Upper lobe of left lung (tissue), 6 donors: ENCODE measurements at regions not wholly inside any gene's neighbourhood (a gene's known extent, or its start where the extent isn't known, plus 50 kb on each side); places are given as distances from the start of the nearest gene placed in this dataset.

ENCODE experiments used
- ATAC-seq, 2 donors: fragments of 200-7000 bp; cut with Tn5 transposase; one replicate each; pipeline ENCODE4 v1.9.1; 2022; ENCODE audit warnings: mild to moderate bottlenecking in 2 of 2, moderate library complexity in 2 of 2; ENCODE audit not compliant: low FRiP score in 2 of 2
- DNase-seq, 2 donors: peaks; one replicate each; pipeline ENCODE4 v3.0.0-alpha.2; 2019 to 2020
- H3K27ac ChIP-seq, 4 donors: fragments of 200-600 bp; sonication (generic); one replicate each; pipeline ENCODE4 v1.5.1; 2016 to 2019
- H3K27me3 ChIP-seq, 4 donors: fragments of 200-600 bp; sonication (generic); one replicate each; pipeline ENCODE4 v1.5.1; 2017 to 2019
- H3K36me3 ChIP-seq, 4 donors: fragments of 200-600 bp; sonication (generic); one replicate each; pipeline ENCODE4 v1.5.1; 2016 to 2019
- H3K4me1 ChIP-seq, 4 donors: fragments of 200-600 bp; sonication (generic); one replicate each; pipeline ENCODE4 v1.5.1; 2018 to 2019
- H3K4me3 ChIP-seq, 4 donors: fragments of 200-600 bp; sonication (generic); one replicate each; pipeline ENCODE4 v1.5.1; 2017 to 2019; ENCODE audit warnings: mild to moderate bottlenecking in 2 of 4, moderate library complexity in 1 of 4
- H3K9me3 ChIP-seq, 4 donors: fragments of 200-600 bp; sonication (generic); one replicate each; pipeline ENCODE4 v1.5.1; 2018 to 2019
- CTCF ChIP-seq, 6 experiments: fragments of 450-650 bp in 4 of 6; fragments of 200-600 bp in 2 of 6; sonication (generic) in 2 of 6; IDR thresholded peaks; one replicate each; pipeline ENCODE4 v1.5.1; 2016 to 2019; ENCODE audit warnings: antibody characterized with exemption in 6 of 6
- EP300 ChIP-seq, 4 donors: sonication (generic); formaldehyde crosslinking; IDR thresholded peaks; one replicate each; pipeline ENCODE4 v1.5.1; 2017; ENCODE audit warnings: antibody characterized with exemption in 4 of 4, control low read depth in 2 of 4
- POLR2A ChIP-seq, 4 donors: fragments of 450-650 bp; IDR thresholded peaks; one replicate each; pipeline ENCODE4 v1.5.1; 2016 to 2017; ENCODE audit warnings: antibody characterized with exemption in 4 of 4, mild to moderate bottlenecking in 2 of 4
- POLR2AphosphoS5 ChIP-seq, 2 donors: sonication (generic); formaldehyde crosslinking; IDR thresholded peaks; one replicate each; pipeline ENCODE4 v1.5.1; 2017; ENCODE audit warnings: antibody characterized with exemption in 2 of 2
- WGBS, 2 donors: methylation state at CpG; one replicate each; pipeline ENCODE4 v1.1.5; 2017 to 2018; 5-methylcytosine and 5-hydroxymethylcytosine counted together
- donor health status: DM: no; HTN: no; CAD: no; lungs with moderate emphysema.
- donor health status: DM: no; HTN: yes; CAD: no; lungs with severe emphysema.

- no peaks in the 10 kb centered on the region for H3K36me3 ChIP-seq
- no peak overlapping the region for H3K27ac ChIP-seq
- DNase-seq: no peak
- H3K9me3 ChIP-seq: no peaks in the 10 kb centered on the region
- TF ChIP-seq CTCF (IDR thresholded peaks at IDR 0.05): no peak
- TF ChIP-seq POLR2AphosphoS5 (IDR thresholded peaks at IDR 0.05): no peak
- TF ChIP-seq EP300 (IDR thresholded peaks at IDR 0.05): no peak
- whole genome bisulfite sequencing, 2 donors: 85 to 90% methylated on average over 1 of the region's 1 CpG
- no peaks in the 10 kb centered on the region for H3K4me1 ChIP-seq
- no peak overlapping the region for H3K4me3 ChIP-seq
- ATAC-seq: no peak
- H3K27me3 ChIP-seq: no peaks in the 10 kb centered on the region
Observed at GRCh38 chr2:58922245-58922644, 681.1 kb upstream of the FANCL start.

DNA sequence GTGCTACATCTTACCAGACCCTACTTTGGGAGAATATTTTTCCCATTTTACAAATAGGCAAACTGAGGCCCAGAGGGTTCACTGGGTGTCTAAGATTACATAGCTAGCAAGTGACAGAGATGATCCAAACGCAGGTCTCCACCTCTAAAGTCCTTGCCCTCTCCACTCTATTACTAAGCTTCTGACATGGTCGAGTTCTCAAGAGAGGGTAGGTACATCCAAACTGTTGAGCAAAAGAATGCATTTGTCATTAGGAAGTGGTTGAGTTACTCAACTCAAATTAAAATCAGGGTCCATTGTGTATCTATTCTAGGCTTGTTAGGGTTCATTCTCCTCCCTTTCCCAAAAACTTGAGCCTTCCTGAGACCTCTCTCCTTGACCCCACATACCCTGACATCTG, 680.6 kb upstream of the FANCL start:
- no peaks in the 10 kb centered on the region for H3K27me3 ChIP-seq
- H3K9me3 ChIP-seq: no peaks in the 10 kb centered on the region
- H3K36me3 ChIP-seq: no peaks in the 10 kb centered on the region
- TF ChIP-seq POLR2A (IDR thresholded peaks at IDR 0.05) (no peak), EP300 (IDR thresholded peaks at IDR 0.05) (no peak)
- no peak overlapping the region for H3K4me3 ChIP-seq
- 65 to 80% methylated on average over 2 of the region's 2 CpGs for WGBS, 2 donors
- H3K27ac ChIP-seq: no peak overlapping the region
- ATAC-seq: no peak
- DNase-seq: no peak
- H3K4me1 ChIP-seq: no peaks in the 10 kb centered on the region

- no peaks in the 10 kb centered on the region for H3K27me3 ChIP-seq
- no peak overlapping the region for H3K4me3 ChIP-seq
- no peak for ATAC-seq
- 100% methylated on average over 2 of the region's 2 CpGs; no CpG with 5 or more reads in 1 of the 2 donors for WGBS, 2 donors
- no peaks in the 10 kb centered on the region for H3K4me1 ChIP-seq
- DNase-seq: no peak
- no peaks in the 10 kb centered on the region for H3K9me3 ChIP-seq
- H3K36me3 ChIP-seq: no peaks in the 10 kb centered on the region
- TF ChIP-seq EP300 (IDR thresholded peaks at IDR 0.05) (no peak), CTCF (IDR thresholded peaks at IDR 0.05) (no peak), POLR2AphosphoS5 (IDR thresholded peaks at IDR 0.05) (no peak), POLR2A (IDR thresholded peaks at IDR 0.05) (no peak)
- no peak overlapping the region for H3K27ac ChIP-seq
Observed at GRCh38 chr2:58920001-58920400, 678.9 kb upstream of the FANCL start.

DNA sequence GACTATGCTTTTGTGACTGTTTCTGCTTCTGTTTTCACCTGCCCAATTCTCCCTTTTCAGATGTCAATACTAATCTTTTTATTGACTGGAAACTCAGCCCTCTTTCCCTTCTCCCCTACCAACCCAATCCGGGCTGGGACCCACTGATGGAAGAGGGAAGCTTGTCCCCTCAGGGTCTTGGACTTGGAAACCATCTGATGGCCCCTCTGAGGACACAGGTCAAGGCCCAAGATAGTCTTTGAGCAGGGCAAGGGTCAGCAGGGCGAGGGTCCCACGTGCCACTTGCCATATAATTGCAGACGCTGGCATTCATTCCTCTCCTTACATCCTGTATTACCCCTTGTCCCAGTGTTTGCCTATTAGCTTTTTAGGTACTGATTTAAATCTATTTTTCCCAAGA, 678.2 kb upstream of the FANCL start:
- Histone ChIP-seq H3K27me3 (no peaks in the 10 kb centered on the region), H3K4me1 (no peaks in the 10 kb centered on the region), H3K4me3 (no peak overlapping the region), H3K27ac (no peak overlapping the region), H3K36me3 (no peaks in the 10 kb centered on the region), H3K9me3 (no peaks in the 10 kb centered on the region)
- TF ChIP-seq EP300 (IDR thresholded peaks at IDR 0.05): no peak
- DNase-seq: no peak
- no peak for ATAC-seq
- 60 to 75% methylated on average over 4 of the region's 4 CpGs for WGBS, 2 donors

- no peak for ATAC-seq
- 69 to 72% methylated on average over 2 of the region's 2 CpGs for WGBS, 2 donors
- Histone ChIP-seq H3K36me3 (no peaks in the 10 kb centered on the region), H3K9me3 (no peaks in the 10 kb centered on the region), H3K27me3 (no peaks in the 10 kb centered on the region), H3K4me3 (no peak overlapping the region), H3K4me1 (no peaks in the 10 kb centered on the region), H3K27ac (no peak overlapping the region)
- no peak for DNase-seq
- TF ChIP-seq EP300 (IDR thresholded peaks at IDR 0.05) (no peak), POLR2AphosphoS5 (IDR thresholded peaks at IDR 0.05) (no peak), CTCF (IDR thresholded peaks at IDR 0.05) (no peak), POLR2A (IDR thresholded peaks at IDR 0.05) (no peak)
Observed at GRCh38 chr2:58918141-58918540, 677.0 kb upstream of the FANCL start.

- 86 to 91% methylated on average over 6 of the region's 6 CpGs for WGBS, 2 donors
- no peaks in the 10 kb centered on the region for H3K9me3 ChIP-seq
- H3K36me3 ChIP-seq: no peaks in the 10 kb centered on the region
- H3K4me1 ChIP-seq: no peaks in the 10 kb centered on the region
- H3K4me3 ChIP-seq: no peak overlapping the region
- H3K27ac ChIP-seq: no peak overlapping the region
- H3K27me3 ChIP-seq: no peaks in the 10 kb centered on the region
- TF ChIP-seq EP300 (IDR thresholded peaks at IDR 0.05): no peak
- no peak for TF ChIP-seq POLR2AphosphoS5 (IDR thresholded peaks at IDR 0.05)
- TF ChIP-seq CTCF (IDR thresholded peaks at IDR 0.05): no peak
- no peak for TF ChIP-seq POLR2A (IDR thresholded peaks at IDR 0.05)
- no peak for DNase-seq
- ATAC-seq: no peak
Observed at GRCh38 chr2:58917596-58917995, 676.5 kb upstream of the FANCL start.
